CD4-positive, alpha-beta memory T cell (primary cell): ENCODE measurements at regions not wholly inside any gene's neighbourhood (a gene's known extent, or its start where the extent isn't known, plus 50 kb on each side); places are given as distances from the start of the nearest gene placed in this dataset.

Experiments
- CTCF ChIA-PET: fragments of 350-600 bp; sonication (Branson Sonifier 250); formaldehyde crosslinking; loops from one replicate; lab custom pipeline; 2021; ENCODE audit warnings: inconsistent platforms; ENCODE audit not compliant: partially characterized antibody; lab: Charles Lee
- POLR2A ChIA-PET: fragments of 350-600 bp; sonication (Branson Sonifier 250); formaldehyde crosslinking; loops from one replicate; lab custom pipeline; 2021; ENCODE audit not compliant: partially characterized antibody; lab: Charles Lee
- DNase-seq, 5 donors: peaks; one replicate each; pipeline versions ENCODE4 v3.0.0 to v3.0.0-alpha.2; 2020 to 2022; ENCODE audit warnings: mixed read lengths in 1 of 5
- H3K27ac ChIP-seq: one replicate; pipeline ENCODE4 v1.7.0; 2013; ENCODE audit warnings: low read depth, low read length
- H3K27me3 ChIP-seq: 2 replicates; pipeline ENCODE4 v1.7.0; 2013; ENCODE audit warnings: mild to moderate bottlenecking, low read length, moderate library complexity; ENCODE audit not compliant: insufficient read depth
- H3K36me3 ChIP-seq: 2 replicates; pipeline ENCODE4 v1.7.0; 2013; ENCODE audit warnings: mild to moderate bottlenecking, low read length, moderate library complexity; ENCODE audit not compliant: insufficient read depth
- H3K4me1 ChIP-seq: 2 replicates; pipeline ENCODE4 v1.7.0; 2013; ENCODE audit warnings: mild to moderate bottlenecking, low read length, moderate library complexity; ENCODE audit not compliant: insufficient read depth
- H3K4me3 ChIP-seq, 2 donors: one replicate each; pipeline ENCODE4 v1.7.0; 2013; ENCODE audit warnings: low read length in 2 of 2, mild to moderate bottlenecking in 1 of 2
- H3K9me3 ChIP-seq, 2 donors: one replicate each; pipeline ENCODE4 v1.7.0; 2013; ENCODE audit warnings: low read length in 2 of 2, control low read depth in 1 of 2; ENCODE audit not compliant: control insufficient read depth in 1 of 2
- H3K27ac Mint-ChIP-seq, 7 donors: one replicate each; pipeline ENCODE4 v1.8.0; 2020 to 2021; ENCODE audit warnings: mixed read lengths in 7 of 7, mild to moderate bottlenecking in 6 of 7, inconsistent platforms in 3 of 7, moderate library complexity in 3 of 7
- H3K27me3 Mint-ChIP-seq, 2 donors: one replicate each; pipeline ENCODE4 v1.8.0; 2020 to 2021; ENCODE audit warnings: mixed read lengths in 2 of 2
- H3K36me3 Mint-ChIP-seq, 2 donors: one replicate each; pipeline ENCODE4 v1.8.0; 2020 to 2021; ENCODE audit warnings: mixed read lengths in 2 of 2, inconsistent platforms in 1 of 2, mild to moderate bottlenecking in 1 of 2
- H3K4me1 Mint-ChIP-seq, 4 donors: one replicate each; pipeline ENCODE4 v1.8.0; 2020 to 2021; ENCODE audit warnings: mixed read lengths in 4 of 4, mild to moderate bottlenecking in 1 of 4
- H3K4me3 Mint-ChIP-seq, 8 donors: one replicate each; pipeline ENCODE4 v1.8.0; 2020 to 2021; ENCODE audit warnings: mixed read lengths in 8 of 8, mild to moderate bottlenecking in 7 of 8, moderate library complexity in 6 of 8, inconsistent platforms in 3 of 8
- H3K9me3 Mint-ChIP-seq, 8 donors: one replicate each; pipeline ENCODE4 v1.8.0; 2020 to 2021; ENCODE audit warnings: mixed read lengths in 8 of 8, mild to moderate bottlenecking in 5 of 8, inconsistent platforms in 3 of 8, moderate library complexity in 1 of 8
- intact Hi-C: fragments of 100-400 bp; cut with micrococcal nuclease; formaldehyde crosslinking; loops from one replicate; pipeline ENCODE4 v1.15.1; 2023

DNA sequence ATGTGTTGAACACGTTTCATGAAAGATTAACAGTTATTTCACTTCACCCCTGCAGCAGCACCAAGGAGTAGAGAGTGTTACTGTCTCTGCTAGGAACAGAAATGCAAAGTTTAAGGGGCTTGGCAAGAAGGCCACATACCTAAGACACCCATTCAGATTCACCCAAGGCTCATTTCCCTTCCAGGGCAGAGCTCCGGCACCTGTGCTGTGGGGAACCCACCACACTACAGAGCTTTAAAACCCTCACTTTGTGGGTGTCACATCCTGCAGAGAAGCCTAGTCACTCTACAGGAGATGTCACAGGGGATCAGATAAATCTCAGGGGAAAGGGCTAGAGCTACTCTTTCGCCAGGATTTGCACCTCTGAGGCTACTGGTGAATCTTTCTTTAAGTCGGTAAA is 176.1 kb upstream of the KLF6 start:
- Histone ChIP-seq H3K4me3 (no peak overlapping the region), H3K36me3 (no peaks in the 10 kb centered on the region), H3K27ac (peak overlapping the region; percentile 19), H3K27me3 (no peaks in the 10 kb centered on the region), H3K9me3 (no peaks in the 10 kb centered on the region), H3K4me1 (peaks cover 26% of the 10 kb centered on the region)
- intact Hi-C loops: loop anchor here (1.0 kb wide), 2 partner anchors 9 to 12 kb away; no protein-coding TSS in a partner anchor
- Mint-ChIP-seq H3K9me3 (no peaks in the 10 kb centered on the region), H3K27me3 (no peaks in the 10 kb centered on the region), H3K4me1 (peaks cover 26 to 51% (median 28%) of the 10 kb centered on the region in 4 donors), H3K36me3 (no peaks in the 10 kb centered on the region), H3K4me3 (peak overlapping the region; percentile 12 to 82 (median 58)), H3K27ac (peak overlapping the region; percentile 81 to 90 (median 88))
- CTCF ChIA-PET: interaction anchor here (0.6 to 2.9 kb wide), 9 partner anchors 9 to 134 kb away, joined by 3 to 12 read pairs (median 5); no protein-coding TSS in a partner anchor
- POLR2A ChIA-PET: interaction anchor here (0.5 to 6.0 kb wide), 22 partner anchors 10 to 221 kb away, joined by 3 to 79 read pairs (median 5); partner anchors contain the start of gene KLF6
- DNase-seq: peak; percentile 57 to 79 (median 71)

DNA sequence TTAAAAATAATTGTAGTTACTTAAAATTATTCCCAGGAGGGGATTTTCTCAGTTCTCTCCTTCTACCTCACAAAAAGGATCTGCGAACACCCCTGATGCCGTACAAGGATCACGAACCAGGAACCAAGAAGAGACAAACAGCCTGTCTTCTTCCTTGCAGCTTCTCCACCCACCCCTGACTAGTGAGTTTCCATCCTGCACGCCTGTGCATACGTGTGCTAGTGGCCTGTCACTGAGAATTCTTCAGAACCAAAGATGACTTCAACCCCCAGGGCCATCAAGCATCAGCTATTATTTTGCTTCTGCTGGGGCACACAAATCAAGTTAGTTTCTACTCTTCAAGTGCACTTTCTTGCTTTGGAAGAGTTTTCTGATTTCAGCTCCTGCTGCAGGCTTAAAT is 175.5 kb upstream of the KLF6 start:
- peaks cover 26% of the 10 kb centered on the region for H3K4me1 ChIP-seq

DNA sequence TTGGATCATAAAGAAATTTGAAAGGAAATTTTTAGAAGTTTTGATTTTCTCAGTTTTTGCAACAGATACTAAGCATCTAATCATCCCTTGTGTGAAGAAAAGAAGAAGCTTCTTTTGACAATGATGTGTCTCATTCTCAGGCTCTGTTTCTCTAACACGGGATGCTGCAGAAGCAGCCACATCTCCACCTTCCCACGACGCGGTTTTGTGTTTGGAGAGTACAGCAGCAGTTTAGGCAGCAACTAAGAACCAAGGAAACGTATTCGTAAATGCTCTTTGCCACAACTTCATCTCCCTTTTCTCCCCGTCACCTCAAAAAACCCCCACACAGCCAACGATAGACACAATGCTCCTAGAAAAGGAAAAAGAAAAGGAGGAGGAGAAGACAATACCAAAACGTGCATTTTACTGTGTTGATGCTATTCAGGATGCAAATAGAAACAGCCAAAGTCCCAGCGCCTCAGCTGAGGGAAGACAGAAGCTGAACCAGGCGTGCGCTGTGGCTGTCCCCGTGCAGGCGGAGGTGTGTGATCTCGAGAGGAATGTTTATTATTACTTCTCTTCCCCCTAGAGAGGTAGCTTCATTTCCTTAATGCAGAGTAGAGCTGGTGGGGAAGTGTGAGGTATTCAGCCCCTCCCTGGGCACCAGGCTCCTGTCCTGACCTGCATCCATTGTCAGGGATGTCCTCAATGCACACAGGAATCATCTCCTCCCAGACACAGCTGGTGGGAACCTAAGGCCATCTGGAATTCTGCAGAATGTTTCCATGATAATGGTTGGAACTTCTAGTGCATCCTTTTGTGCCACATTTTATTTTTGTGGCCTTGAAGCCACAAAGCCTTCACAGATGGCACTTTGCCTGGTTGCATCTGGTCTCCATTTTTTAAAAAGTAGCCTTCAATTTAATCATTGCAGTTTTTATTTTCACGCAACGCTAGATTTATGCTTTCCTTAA is 174.6 kb upstream of the KLF6 start:
- Histone ChIP-seq H3K27ac (no peak overlapping the region), H3K9me3 (no peaks in the 10 kb centered on the region), H3K36me3 (no peaks in the 10 kb centered on the region), H3K4me3 (no peak overlapping the region), H3K27me3 (no peaks in the 10 kb centered on the region), H3K4me1 (peaks cover 26% of the 10 kb centered on the region)
- Mint-ChIP-seq H3K4me3 (peak overlapping the region in 7 of 8 donors; percentile 3 to 64 (median 50)), H3K27ac (peak overlapping the region; percentile 41 to 80 (median 57)), H3K36me3 (no peaks in the 10 kb centered on the region), H3K4me1 (peaks cover 26 to 51% (median 28%) of the 10 kb centered on the region in 4 donors), H3K9me3 (no peaks in the 10 kb centered on the region), H3K27me3 (no peaks in the 10 kb centered on the region)
- ChIA-PET CTCF (interaction anchor here (1.1 to 2.9 kb wide), 6 partner anchors 10 to 136 kb away, joined by 3 to 12 read pairs (median 4); no protein-coding TSS in a partner anchor), POLR2A (interaction anchor here (1.5 to 6.0 kb wide), 10 partner anchors 10 to 176 kb away, joined by 4 to 79 read pairs (median 10); partner anchors contain the start of gene KLF6)
- intact Hi-C loops: no loop called here
- no peak for DNase-seq

More for the DNA sequence above, 175.5 kb upstream of the KLF6 start:
- CTCF ChIA-PET: interaction anchor here (0.6 to 2.9 kb wide), 8 partner anchors 9 to 135 kb away, joined by 3 to 12 read pairs (median 4); no protein-coding TSS in a partner anchor
- H3K4me3 ChIP-seq: no peak overlapping the region
- peak overlapping the region in 4 of 8 donors; percentile 52 to 82 (median 70) for H3K4me3 Mint-ChIP-seq
- H3K9me3 ChIP-seq: no peaks in the 10 kb centered on the region
- H3K4me1 Mint-ChIP-seq: peaks cover 26 to 51% (median 28%) of the 10 kb centered on the region in 4 donors
- no peaks in the 10 kb centered on the region for H3K27me3 ChIP-seq
- H3K36me3 ChIP-seq: no peaks in the 10 kb centered on the region
- H3K27ac ChIP-seq: peak overlapping the region; percentile 19
- H3K27me3 Mint-ChIP-seq: no peaks in the 10 kb centered on the region
- peak overlapping the region; percentile 35 to 90 (median 88) for H3K27ac Mint-ChIP-seq
- POLR2A ChIA-PET: interaction anchor here (0.6 to 6.0 kb wide), 19 partner anchors 10 to 220 kb away, joined by 3 to 79 read pairs (median 6); partner anchors contain the start of gene KLF6
- intact Hi-C loops: no loop called here
- no peaks in the 10 kb centered on the region for H3K9me3 Mint-ChIP-seq
- no peak for DNase-seq
- no peaks in the 10 kb centered on the region for H3K36me3 Mint-ChIP-seq

GRCh38 chr10:3958472-3958996 is 173.5 kb upstream of the KLF6 start:
- H3K36me3 Mint-ChIP-seq: no peaks in the 10 kb centered on the region
- Histone ChIP-seq H3K27ac (no peak overlapping the region), H3K27me3 (no peaks in the 10 kb centered on the region), H3K4me3 (no peak overlapping the region), H3K4me1 (peaks cover 26% of the 10 kb centered on the region), H3K36me3 (no peaks in the 10 kb centered on the region), H3K9me3 (no peaks in the 10 kb centered on the region)
- ChIA-PET CTCF (interaction anchor here (1.5 to 2.9 kb wide), 2 partner anchors 10 to 11 kb away, joined by 4 to 12 read pairs; no protein-coding TSS in a partner anchor), POLR2A (interaction anchor here (3.6 to 4.1 kb wide), 2 partner anchors 9 to 12 kb away, joined by 48 to 59 read pairs; no protein-coding TSS in a partner anchor)
- H3K9me3 Mint-ChIP-seq: peaks cover 0 to 2% (median 0%) of the 10 kb centered on the region in 8 donors
- H3K4me3 Mint-ChIP-seq: no peak overlapping the region
- DNase-seq: no peak
- no peaks in the 10 kb centered on the region for H3K27me3 Mint-ChIP-seq
- H3K27ac Mint-ChIP-seq: no peak overlapping the region
- peaks cover 23 to 46% (median 31%) of the 10 kb centered on the region in 4 donors for H3K4me1 Mint-ChIP-seq
- intact Hi-C loops: no loop called here

GRCh38 chr10:3955955-3956617 is 171.1 kb upstream of the KLF6 start:
- H3K4me3 Mint-ChIP-seq: no peak overlapping the region
- H3K27me3 Mint-ChIP-seq: no peaks in the 10 kb centered on the region
- Histone ChIP-seq H3K4me3 (no peak overlapping the region), H3K36me3 (no peaks in the 10 kb centered on the region), H3K9me3 (no peaks in the 10 kb centered on the region), H3K27ac (no peak overlapping the region), H3K4me1 (peaks cover 20% of the 10 kb centered on the region), H3K27me3 (no peaks in the 10 kb centered on the region)
- peak overlapping the region in 2 of 7 donors; percentile 29 to 58 for H3K27ac Mint-ChIP-seq
- POLR2A ChIA-PET: interaction anchor here (0.9 to 2.8 kb wide), 2 partner anchors 171 to 174 kb away, joined by 4 to 14 read pairs; partner anchors contain the start of gene KLF6
- peaks cover 16 to 33% (median 22%) of the 10 kb centered on the region in 4 donors for H3K4me1 Mint-ChIP-seq
- CTCF ChIA-PET: no interaction called here
- H3K9me3 Mint-ChIP-seq: peaks cover 0 to 2% (median 0%) of the 10 kb centered on the region in 8 donors
- no peaks in the 10 kb centered on the region for H3K36me3 Mint-ChIP-seq
- intact Hi-C loops: loop anchor here (2.0 kb wide), 1 partner anchor 15 kb away; no protein-coding TSS in a partner anchor
- no peak for DNase-seq

DNA sequence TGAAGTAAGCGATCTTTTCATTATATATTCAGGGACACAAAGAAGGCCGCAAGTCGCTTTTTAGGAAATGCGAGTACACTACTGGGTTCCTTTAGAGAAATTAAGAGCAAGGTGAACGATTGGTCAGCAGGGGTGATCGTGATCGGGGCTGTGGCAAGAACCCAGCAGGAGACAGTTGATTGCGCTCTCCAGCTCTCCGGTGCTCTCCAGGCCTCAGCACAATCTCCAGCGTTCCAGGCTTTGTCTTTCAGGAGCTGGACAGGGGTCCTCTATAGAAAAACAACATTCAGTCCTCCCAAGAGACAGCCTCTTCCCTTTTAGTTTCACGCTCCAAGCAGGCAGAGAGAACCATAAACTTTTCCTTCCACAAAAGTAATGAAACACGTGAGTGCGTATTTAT is 170.5 kb upstream of the KLF6 start:
- Mint-ChIP-seq H3K4me3 (no peak overlapping the region), H3K27me3 (no peaks in the 10 kb centered on the region), H3K36me3 (no peaks in the 10 kb centered on the region), H3K4me1 (peaks cover 14 to 33% (median 20%) of the 10 kb centered on the region in 4 donors), H3K9me3 (peaks cover 0 to 2% (median 0%) of the 10 kb centered on the region in 8 donors), H3K27ac (no peak overlapping the region)
- Histone ChIP-seq H3K4me1 (peaks cover 20% of the 10 kb centered on the region), H3K27ac (no peak overlapping the region), H3K4me3 (no peak overlapping the region), H3K9me3 (no peaks in the 10 kb centered on the region), H3K27me3 (no peaks in the 10 kb centered on the region), H3K36me3 (no peaks in the 10 kb centered on the region)
- ChIA-PET CTCF (interaction anchor here (1.2 kb wide), 1 partner anchor 169 kb away, joined by 3 read pairs; no protein-coding TSS in a partner anchor), POLR2A (interaction anchor here (0.7 to 2.8 kb wide), 4 partner anchors 26 to 174 kb away, joined by 3 to 14 read pairs (median 4); partner anchors contain the start of gene KLF6)
- intact Hi-C loops: loop anchor here (2.0 kb wide), 1 partner anchor 15 kb away; no protein-coding TSS in a partner anchor
- DNase-seq: no peak
